Effector memory CD4-positive, alpha-beta T cell (primary cell): ENCODE measurements at regions not wholly inside any gene's neighbourhood (a gene's known extent, or its start where the extent isn't known, plus 50 kb on each side); places are given as distances from the start of the nearest gene placed in this dataset.

Experiments used
- DNase-seq, 3 donors: peaks; one replicate each; pipeline ENCODE4 v3.0.0-alpha.2; 2020
- H3K27ac ChIP-seq: 2 replicates; pipeline ENCODE4 v1.7.0; 2013; ENCODE audit warnings: mild to moderate bottlenecking, low read length, moderate library complexity; ENCODE audit not compliant: insufficient read depth, poor library complexity, severe bottlenecking
- H3K27me3 ChIP-seq: replicated peaks from 2 replicates; pipeline ENCODE4 v1.7.0; 2013; ENCODE audit warnings: mild to moderate bottlenecking, low read length; ENCODE audit not compliant: insufficient read depth, control insufficient read depth, poor library complexity, severe bottlenecking
- H3K36me3 ChIP-seq: 2 replicates; pipeline ENCODE4 v1.7.0; 2013; ENCODE audit warnings: mild to moderate bottlenecking, low read length, moderate library complexity; ENCODE audit not compliant: control insufficient read depth, insufficient read depth
- H3K4me1 ChIP-seq: 2 replicates; pipeline ENCODE4 v1.7.0; 2013; ENCODE audit warnings: low read length, mild to moderate bottlenecking; ENCODE audit not compliant: control insufficient read depth, insufficient read depth, poor library complexity, severe bottlenecking
- H3K4me3 ChIP-seq: 2 replicates; pipeline ENCODE4 v1.7.0; 2013; ENCODE audit warnings: low read length, low read depth, mild to moderate bottlenecking; ENCODE audit not compliant: insufficient read depth, poor library complexity, severe bottlenecking
- H3K9me3 ChIP-seq: 2 replicates; pipeline ENCODE4 v1.7.0; 2013; ENCODE audit warnings: mild to moderate bottlenecking, low read length, moderate library complexity; ENCODE audit not compliant: control insufficient read depth

DNA sequence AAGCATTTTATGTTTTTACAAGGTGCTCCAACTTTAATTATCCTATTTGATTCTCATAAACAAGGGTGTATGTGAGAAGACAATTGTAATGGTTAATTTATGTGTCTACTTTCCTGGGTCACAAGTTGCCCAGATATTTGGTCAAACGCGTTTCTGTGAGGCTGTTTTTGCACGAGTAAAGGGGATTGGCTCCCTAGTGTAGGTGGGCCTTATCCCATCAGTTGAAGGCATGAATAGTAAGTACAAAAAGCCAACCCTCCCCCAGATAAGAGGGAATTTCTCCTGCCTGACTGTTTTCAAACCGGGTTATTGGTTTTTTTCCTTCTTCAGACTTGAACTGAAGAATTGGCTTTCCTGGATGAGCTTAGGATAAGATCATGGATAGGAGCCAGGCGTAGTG is 224.0 kb upstream of the NCKAP5 start:
- H3K36me3 ChIP-seq = no peaks in the 10 kb centered on the region
- H3K4me3 ChIP-seq = no peak overlapping the region
- no peaks in the 10 kb centered on the region for H3K4me1 ChIP-seq
- DNase-seq = no peak
- no peak overlapping the region for H3K27ac ChIP-seq
- no peaks in the 10 kb centered on the region for H3K9me3 ChIP-seq
- H3K27me3 ChIP-seq = no peaks in the 10 kb centered on the region

DNA sequence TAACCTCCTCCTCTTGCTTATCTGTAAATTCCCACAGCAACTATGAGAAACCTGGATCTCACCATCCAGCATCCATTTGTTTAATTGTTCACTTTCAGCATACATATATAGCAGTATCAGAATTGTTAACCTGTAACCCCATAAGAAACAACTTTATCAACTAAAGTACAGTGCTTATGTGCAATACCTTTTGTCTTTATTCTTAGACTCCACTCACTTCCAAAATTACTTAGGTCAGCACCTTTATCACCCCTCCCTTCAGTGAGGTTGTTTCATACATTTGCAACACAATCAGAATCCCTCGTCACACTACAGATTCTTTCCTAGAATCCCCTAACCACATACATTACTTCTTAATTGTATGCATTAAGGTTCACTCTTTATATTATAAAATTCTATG is 225.9 kb upstream of the NCKAP5 start:
- Histone ChIP-seq H3K4me1 (no peaks in the 10 kb centered on the region), H3K27me3 (no peaks in the 10 kb centered on the region), H3K27ac (no peak overlapping the region), H3K36me3 (no peaks in the 10 kb centered on the region), H3K4me3 (no peak overlapping the region), H3K9me3 (no peaks in the 10 kb centered on the region)
- no peak for DNase-seq

GRCh38 chr2:133801946-133802345 is 233.7 kb upstream of the NCKAP5 start:
- no peak overlapping the region for H3K27ac ChIP-seq
- no peaks in the 10 kb centered on the region for H3K27me3 ChIP-seq
- no peak overlapping the region for H3K4me3 ChIP-seq
- H3K9me3 ChIP-seq = no peaks in the 10 kb centered on the region
- H3K4me1 ChIP-seq = no peaks in the 10 kb centered on the region
- no peaks in the 10 kb centered on the region for H3K36me3 ChIP-seq
- no peak for DNase-seq

- no peaks in the 10 kb centered on the region for H3K4me1 ChIP-seq
- H3K27ac ChIP-seq = no peak overlapping the region
- H3K36me3 ChIP-seq = no peaks in the 10 kb centered on the region
- no peak overlapping the region for H3K4me3 ChIP-seq
- H3K27me3 ChIP-seq = no peaks in the 10 kb centered on the region
- H3K9me3 ChIP-seq = no peaks in the 10 kb centered on the region
- no peak for DNase-seq
Observed at GRCh38 chr2:133802409-133803039, 234.3 kb upstream of the NCKAP5 start.

- no peak overlapping the region for H3K4me3 ChIP-seq
- no peak for DNase-seq
- no peaks in the 10 kb centered on the region for H3K36me3 ChIP-seq
- no peak overlapping the region for H3K27ac ChIP-seq
- no peaks in the 10 kb centered on the region for H3K4me1 ChIP-seq
- no peaks in the 10 kb centered on the region for H3K9me3 ChIP-seq
- H3K27me3 ChIP-seq = no peaks in the 10 kb centered on the region
Observed at GRCh38 chr2:133806564-133806963, 238.3 kb upstream of the NCKAP5 start.

- no peak overlapping the region for H3K27ac ChIP-seq
Observed at GRCh38 chr2:133809485-133809884, 241.2 kb upstream of the NCKAP5 start.

GRCh38 chr2:133810559-133810958 is 242.3 kb upstream of the NCKAP5 start:
- Histone ChIP-seq H3K4me1 (no peaks in the 10 kb centered on the region), H3K9me3 (no peaks in the 10 kb centered on the region), H3K36me3 (no peaks in the 10 kb centered on the region), H3K27me3 (no peaks in the 10 kb centered on the region), H3K4me3 (no peak overlapping the region), H3K27ac (no peak overlapping the region)
- DNase-seq = no peak

More at GRCh38 chr2:133809485-133809884, 241.2 kb upstream of the NCKAP5 start:
- no peaks in the 10 kb centered on the region for H3K4me1 ChIP-seq
- DNase-seq = no peak
- H3K27me3 ChIP-seq = no peaks in the 10 kb centered on the region
- H3K4me3 ChIP-seq = no peak overlapping the region
- no peaks in the 10 kb centered on the region for H3K9me3 ChIP-seq
- H3K36me3 ChIP-seq = no peaks in the 10 kb centered on the region

DNA sequence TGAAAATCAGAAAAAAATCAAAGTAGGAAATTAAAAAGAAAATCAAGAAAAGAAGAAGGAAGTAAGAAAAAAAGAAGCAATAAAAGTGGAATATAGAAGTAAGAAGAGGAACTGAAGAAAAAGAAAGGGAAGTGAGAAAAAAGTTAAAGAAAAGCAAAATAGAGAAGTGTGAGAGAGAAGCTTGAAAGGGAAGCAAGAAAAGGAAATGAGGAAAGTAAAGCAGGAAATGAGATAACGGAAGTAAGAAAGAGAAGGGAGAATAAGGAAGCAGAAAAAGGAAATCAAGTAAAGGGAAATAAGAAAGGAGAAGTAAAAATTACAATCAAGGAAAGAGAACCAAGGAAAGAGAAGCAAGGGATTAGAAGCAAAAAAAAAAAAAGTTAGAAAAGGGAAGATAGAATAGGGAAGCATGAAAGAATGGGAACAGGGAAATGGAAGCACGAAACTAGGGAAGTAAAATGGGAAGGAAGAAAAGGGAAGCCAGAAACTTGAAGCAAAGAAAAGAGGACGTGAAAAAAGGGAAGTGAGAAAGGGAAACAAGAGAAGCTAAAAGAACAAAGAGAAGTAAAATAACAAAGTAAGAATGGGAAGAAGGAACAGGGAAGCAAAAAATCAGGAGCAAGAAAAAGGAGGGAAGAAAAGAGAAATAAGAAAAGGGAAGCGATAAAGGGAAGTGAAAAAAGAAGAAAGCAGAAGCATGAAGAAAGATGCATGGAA is 243.3 kb upstream of the NCKAP5 start:
- no peak for DNase-seq
- Histone ChIP-seq H3K9me3 (no peaks in the 10 kb centered on the region), H3K27ac (no peak overlapping the region), H3K36me3 (no peaks in the 10 kb centered on the region), H3K4me1 (no peaks in the 10 kb centered on the region), H3K4me3 (no peak overlapping the region), H3K27me3 (no peaks in the 10 kb centered on the region)

DNA sequence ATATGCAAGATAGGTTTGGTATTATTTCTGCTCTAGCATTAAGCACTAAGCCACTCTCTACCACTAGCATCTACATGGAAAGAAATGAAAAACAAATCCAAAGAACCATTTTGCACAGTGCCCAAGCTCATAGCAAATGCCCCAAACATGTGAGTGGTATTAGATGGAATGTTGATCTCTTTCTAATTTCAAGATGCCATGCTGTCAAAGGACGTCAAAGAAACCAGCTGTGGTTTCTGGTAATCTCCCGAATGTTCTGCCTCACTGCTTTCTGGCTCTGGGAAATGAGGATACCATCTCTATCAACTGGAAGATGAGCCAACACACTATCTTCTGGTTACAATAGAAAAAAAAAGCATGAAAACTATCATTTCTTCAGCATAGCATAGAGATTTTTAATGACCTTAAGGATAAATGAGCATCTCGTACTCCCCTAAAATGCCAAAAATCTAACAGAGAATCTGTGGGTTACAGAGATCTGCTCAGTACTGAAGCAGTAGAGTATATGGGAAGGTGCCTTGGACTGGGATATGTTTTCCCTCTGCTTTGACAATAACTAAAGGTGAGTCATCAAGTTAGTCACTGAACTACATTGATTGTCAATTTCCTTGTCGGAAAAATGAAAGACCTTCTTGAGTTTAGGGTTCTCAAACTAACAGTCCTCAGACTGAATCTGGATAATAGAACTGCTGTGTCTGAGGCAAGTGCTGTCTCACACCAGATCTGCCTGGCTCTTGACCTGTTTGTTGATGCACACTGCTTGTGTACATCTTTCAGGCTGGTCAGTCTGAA is 244.8 kb upstream of the NCKAP5 start:
- H3K4me3 ChIP-seq = no peak overlapping the region
- H3K27ac ChIP-seq = no peak overlapping the region
- no peaks in the 10 kb centered on the region for H3K9me3 ChIP-seq
- no peaks in the 10 kb centered on the region for H3K36me3 ChIP-seq
- H3K4me1 ChIP-seq = no peaks in the 10 kb centered on the region
- no peak for DNase-seq
- no peaks in the 10 kb centered on the region for H3K27me3 ChIP-seq

- H3K27ac ChIP-seq = no peak overlapping the region
- DNase-seq = no peak
- H3K27me3 ChIP-seq = no peaks in the 10 kb centered on the region
- no peaks in the 10 kb centered on the region for H3K4me1 ChIP-seq
- H3K4me3 ChIP-seq = no peak overlapping the region
- no peaks in the 10 kb centered on the region for H3K36me3 ChIP-seq
- no peaks in the 10 kb centered on the region for H3K9me3 ChIP-seq
Observed at GRCh38 chr2:133814890-133815289, 246.6 kb upstream of the NCKAP5 start.
